ENCODE measurements at regions not wholly inside any gene's neighbourhood (a gene's known extent, or its start where the extent isn't known, plus 50 kb on each side); places are given as distances from the start of the nearest gene placed in this dataset.

- dilution Hi-C loops (cut with MboI; ENCODE audit: extremely low pct_ligation_motif_present, low sequenced_read_pairs), result no loop called here
- TF ChIP-seq CTCF (optimal IDR thresholded peaks at IDR 0.05 in 1 of 3, IDR thresholded peaks at IDR 0.05 in 1 of 3, conservative IDR thresholded peaks at IDR 0.05 in 1 of 3; ENCODE audit: extremely low read depth in 1 of 3, insufficient read depth in 2 of 3, low read length in 3 of 3) (no peak), EZH2 (IDR thresholded peaks at IDR 0.05; ENCODE audit: low read length) (no peak)
- no peaks in the 10 kb centered on the region for H3K4me1 ChIP-seq (ENCODE audit: control insufficient read depth, extremely low read depth, insufficient read depth, low read length)
- no peaks in the 10 kb centered on the region for H4K20me1 ChIP-seq (ENCODE audit: control insufficient read depth, extremely low read depth, insufficient read depth, low read length)
- DNase-seq (ENCODE audit: low read depth, low spot score) (no peak), FAIRE-seq (no peak)
- H3K9me3 ChIP-seq (ENCODE audit: control insufficient read depth, low read depth, low read length), result no peaks in the 10 kb centered on the region
- no peak overlapping the region for H3K27ac ChIP-seq (ENCODE audit: control insufficient read depth, insufficient read depth, low read length)
- H3K4me2 ChIP-seq (ENCODE audit: control insufficient read depth, extremely low read depth, insufficient read depth, low read depth, low read length), result no peak overlapping the region
- H2AFZ ChIP-seq (ENCODE audit: control insufficient read depth, low read length), result no peak overlapping the region
- H3K9me1 ChIP-seq (ENCODE audit: control insufficient read depth, extremely low read depth, insufficient read depth, low read length), result no peaks in the 10 kb centered on the region
- H3K27me3 ChIP-seq (ENCODE audit: control insufficient read depth, extremely low read depth, insufficient read depth, low read length), result no peaks in the 10 kb centered on the region
- no peaks in the 10 kb centered on the region for H3K36me3 ChIP-seq (ENCODE audit: control insufficient read depth in 2 of 2, extremely low read depth in 1 of 2, insufficient read depth in 2 of 2, low read length in 2 of 2)
- H3K4me3 ChIP-seq (ENCODE audit: control insufficient read depth in 2 of 3, extremely low read depth in 1 of 3, insufficient read depth in 2 of 3, low read depth in 1 of 3, low read length in 3 of 3), result no peak overlapping the region
- H3K79me2 ChIP-seq (ENCODE audit: control insufficient read depth, insufficient read depth, low read length), result no peaks in the 10 kb centered on the region
- H3K9ac ChIP-seq (ENCODE audit: control insufficient read depth, extremely low read depth, insufficient read depth, low read length), result no peak overlapping the region
These were observed 233.3 kb downstream of the SHOX2 start for GRCh38 chr3:157872902-157873301.

GRCh38 chr3:157871838-157872460 lies 234.3 kb downstream of the SHOX2 start:
- dilution Hi-C loops (cut with MboI; ENCODE audit: extremely low pct_ligation_motif_present, low sequenced_read_pairs), result no loop called here
- Histone ChIP-seq H3K4me2 (ENCODE audit: control insufficient read depth, extremely low read depth, insufficient read depth, low read depth, low read length) (no peak overlapping the region), H3K9me1 (ENCODE audit: control insufficient read depth, extremely low read depth, insufficient read depth, low read length) (no peaks in the 10 kb centered on the region), H3K9ac (ENCODE audit: control insufficient read depth, extremely low read depth, insufficient read depth, low read length) (no peak overlapping the region), H3K27ac (ENCODE audit: control insufficient read depth, insufficient read depth, low read length) (no peak overlapping the region), H3K9me3 (ENCODE audit: control insufficient read depth, low read depth, low read length) (no peaks in the 10 kb centered on the region), H4K20me1 (ENCODE audit: control insufficient read depth, extremely low read depth, insufficient read depth, low read length) (no peaks in the 10 kb centered on the region), H3K4me1 (ENCODE audit: control insufficient read depth, extremely low read depth, insufficient read depth, low read length) (no peaks in the 10 kb centered on the region), H3K36me3 (ENCODE audit: control insufficient read depth in 2 of 2, extremely low read depth in 1 of 2, insufficient read depth in 2 of 2, low read length in 2 of 2) (no peaks in the 10 kb centered on the region), H3K79me2 (ENCODE audit: control insufficient read depth, insufficient read depth, low read length) (no peaks in the 10 kb centered on the region), H2AFZ (ENCODE audit: control insufficient read depth, low read length) (no peak overlapping the region), H3K27me3 (ENCODE audit: control insufficient read depth, extremely low read depth, insufficient read depth, low read length) (no peaks in the 10 kb centered on the region), H3K4me3 (ENCODE audit: control insufficient read depth in 2 of 3, extremely low read depth in 1 of 3, insufficient read depth in 2 of 3, low read depth in 1 of 3, low read length in 3 of 3) (no peak overlapping the region)
- FAIRE-seq, result no peak
- TF ChIP-seq EZH2 (IDR thresholded peaks at IDR 0.05; ENCODE audit: low read length), result no peak
- no peak for DNase-seq (ENCODE audit: low read depth, low spot score)

GRCh38 chr3:157871248-157871647 lies 235.0 kb downstream of the SHOX2 start:
- H3K9me1 ChIP-seq (ENCODE audit: control insufficient read depth, extremely low read depth, insufficient read depth, low read length), result no peaks in the 10 kb centered on the region
- no peaks in the 10 kb centered on the region for H3K79me2 ChIP-seq (ENCODE audit: control insufficient read depth, insufficient read depth, low read length)
- no peak overlapping the region for H2AFZ ChIP-seq (ENCODE audit: control insufficient read depth, low read length)
- H3K9me3 ChIP-seq (ENCODE audit: control insufficient read depth, low read depth, low read length), result no peaks in the 10 kb centered on the region
- no peak overlapping the region for H3K4me3 ChIP-seq (ENCODE audit: control insufficient read depth in 2 of 3, extremely low read depth in 1 of 3, insufficient read depth in 2 of 3, low read depth in 1 of 3, low read length in 3 of 3)
- H3K27ac ChIP-seq (ENCODE audit: control insufficient read depth, insufficient read depth, low read length), result no peak overlapping the region
- H3K27me3 ChIP-seq (ENCODE audit: control insufficient read depth, extremely low read depth, insufficient read depth, low read length), result no peaks in the 10 kb centered on the region
- no peak for FAIRE-seq
- no peaks in the 10 kb centered on the region for H3K36me3 ChIP-seq (ENCODE audit: control insufficient read depth in 2 of 2, extremely low read depth in 1 of 2, insufficient read depth in 2 of 2, low read length in 2 of 2)
- no peak for DNase-seq (ENCODE audit: low read depth, low spot score)
- H3K4me2 ChIP-seq (ENCODE audit: control insufficient read depth, extremely low read depth, insufficient read depth, low read depth, low read length), result no peak overlapping the region
- dilution Hi-C loops (cut with MboI; ENCODE audit: extremely low pct_ligation_motif_present, low sequenced_read_pairs), result no loop called here
- no peak for TF ChIP-seq CTCF (optimal IDR thresholded peaks at IDR 0.05 in 1 of 3, IDR thresholded peaks at IDR 0.05 in 1 of 3, conservative IDR thresholded peaks at IDR 0.05 in 1 of 3; ENCODE audit: extremely low read depth in 1 of 3, insufficient read depth in 2 of 3, low read length in 3 of 3)
- no peak for TF ChIP-seq EZH2 (IDR thresholded peaks at IDR 0.05; ENCODE audit: low read length)
- H3K4me1 ChIP-seq (ENCODE audit: control insufficient read depth, extremely low read depth, insufficient read depth, low read length), result no peaks in the 10 kb centered on the region
- H4K20me1 ChIP-seq (ENCODE audit: control insufficient read depth, extremely low read depth, insufficient read depth, low read length), result no peaks in the 10 kb centered on the region
- H3K9ac ChIP-seq (ENCODE audit: control insufficient read depth, extremely low read depth, insufficient read depth, low read length), result no peak overlapping the region
